NT2/D1 (cell line): ENCODE measurements at regions not wholly inside any gene's neighbourhood (a gene's known extent, or its start where the extent isn't known, plus 50 kb on each side); places are given as distances from the start of the nearest gene placed in this dataset.

Source experiments
- SUZ12 ChIP-seq: IDR thresholded peaks from 2 replicates; pipeline ENCODE4 v1.6.1; 2011; ENCODE audit not compliant: insufficient read length, insufficient read depth; ENCODE audit errors: extremely low read depth
- YY1 ChIP-seq: IDR thresholded peaks from 2 replicates; pipeline ENCODE4 v1.6.1; 2011; ENCODE audit not compliant: insufficient read length, insufficient read depth
- ZNF274 ChIP-seq: IDR thresholded peaks from 2 replicates; pipeline ENCODE4 v1.6.1; 2011; ENCODE audit warnings: mild to moderate bottlenecking, low read depth, low read length

GRCh38 chr11:120023551-120023950 is 114.4 kb downstream of the TRIM29 start:
- no peak for TF ChIP-seq ZNF274
- TF ChIP-seq YY1: no peak
- TF ChIP-seq SUZ12: no peak
